ENCODE measurements at regions not wholly inside any gene's neighbourhood (a gene's known extent, or its start where the extent isn't known, plus 50 kb on each side); places are given as distances from the start of the nearest gene placed in this dataset.
"Not testable (repeated sequence)": the region's sequence is repeated elsewhere in the genome, so short reads cannot be mapped to it uniquely, and the experiment has no call there.

DNA sequence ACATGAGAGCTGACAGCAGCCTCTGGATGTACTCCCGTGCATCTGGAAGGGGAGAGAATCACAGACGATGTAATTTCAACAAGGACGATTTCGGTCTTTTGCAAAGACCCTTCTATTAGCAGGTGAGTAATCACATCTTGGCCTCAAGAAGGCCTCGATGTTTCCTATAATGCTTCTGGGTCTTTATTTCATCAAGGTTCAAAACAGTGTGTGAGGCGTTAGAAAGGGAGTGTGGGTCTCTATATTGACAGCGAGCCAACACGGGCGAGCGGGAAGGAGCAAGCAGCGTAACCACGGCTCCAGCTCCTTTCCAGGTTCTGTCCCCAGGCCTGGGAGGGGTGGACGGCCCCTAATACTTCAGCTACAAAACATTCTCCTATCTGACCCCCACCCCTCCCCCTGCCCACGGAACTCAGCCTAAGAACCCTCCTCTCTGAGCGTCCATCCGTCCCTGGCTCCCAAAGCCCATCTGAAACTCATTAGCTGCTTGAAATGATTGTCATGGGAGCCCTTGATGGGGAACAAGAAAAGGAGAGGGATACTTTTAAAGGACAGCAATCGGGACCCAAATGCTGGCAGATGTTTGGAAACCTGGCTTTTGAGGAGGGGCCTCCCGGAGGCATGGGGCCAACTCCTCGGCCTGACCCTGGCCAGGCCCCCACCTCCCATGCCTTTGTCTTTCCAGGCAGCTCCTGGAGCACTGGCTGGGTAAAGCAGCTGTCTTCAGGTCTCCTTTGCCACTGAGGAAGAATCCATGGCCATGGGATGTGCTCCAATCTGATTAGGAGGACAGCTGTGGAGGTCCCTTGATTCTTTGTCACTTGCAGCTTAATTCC is 250.8 kb downstream of the FOXD2 start:
- DNase-seq, result no peak

DNA sequence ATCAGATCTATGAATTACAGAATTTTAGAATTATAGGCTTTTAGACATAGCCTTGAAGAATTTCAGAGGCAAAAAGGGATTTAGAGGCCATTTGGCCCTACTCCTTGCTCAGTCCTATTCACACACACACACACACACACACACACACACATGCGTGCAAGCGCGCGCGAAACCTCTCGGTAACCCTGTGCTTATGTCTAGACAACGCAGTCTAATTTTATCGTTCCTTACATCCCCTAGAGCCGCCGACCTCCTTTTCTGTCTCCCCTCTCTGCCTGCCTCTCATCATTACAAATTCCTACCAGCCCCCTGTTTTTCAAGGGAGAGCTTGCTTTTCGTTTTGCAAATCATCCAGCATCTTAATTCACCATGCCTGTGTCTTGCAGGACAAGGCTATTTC is 252.1 kb downstream of the FOXD2 start:
- no peak for DNase-seq

DNA sequence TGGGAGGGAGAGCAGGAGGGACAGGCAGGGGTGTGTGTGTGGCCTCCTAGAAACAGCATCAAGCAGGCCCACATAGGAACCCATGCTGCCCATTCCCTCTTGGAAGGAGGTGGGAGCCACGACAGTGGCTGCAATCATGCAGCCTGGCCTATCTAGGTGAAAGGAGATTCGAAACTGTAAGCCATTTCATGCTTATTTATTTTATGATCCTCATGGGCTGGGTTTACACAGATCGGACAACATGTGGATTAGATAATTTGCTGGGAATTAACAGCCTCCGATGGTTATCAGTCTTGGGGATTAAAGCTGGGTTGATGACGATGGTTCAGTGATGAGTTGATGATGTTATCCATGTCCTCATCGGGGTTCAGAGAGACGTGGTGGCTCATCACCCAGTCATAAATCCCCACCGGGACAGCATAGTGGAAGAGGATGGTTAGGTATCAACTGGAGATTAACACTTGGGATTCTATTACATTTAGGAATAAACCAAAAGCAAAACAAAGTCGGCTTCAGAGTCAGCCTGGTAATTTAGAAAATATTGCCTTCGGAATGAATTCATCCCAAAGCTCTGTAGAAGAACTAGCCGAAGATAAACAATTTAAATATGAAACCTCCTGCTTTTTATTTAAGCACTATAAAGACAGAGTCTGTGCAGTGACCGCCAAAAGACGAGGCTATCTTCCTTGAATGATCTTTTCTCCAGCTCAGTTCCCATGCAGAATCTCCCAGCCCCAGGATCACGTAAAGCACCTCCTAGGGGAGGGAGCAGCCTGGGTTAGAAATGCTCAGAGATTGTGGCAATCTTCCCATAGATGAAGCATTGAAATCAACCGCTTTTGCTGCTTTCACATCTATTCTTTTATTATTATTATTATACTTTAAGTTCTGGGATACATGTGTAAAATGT is 252.8 kb downstream of the FOXD2 start:
- no peak for DNase-seq

DNA sequence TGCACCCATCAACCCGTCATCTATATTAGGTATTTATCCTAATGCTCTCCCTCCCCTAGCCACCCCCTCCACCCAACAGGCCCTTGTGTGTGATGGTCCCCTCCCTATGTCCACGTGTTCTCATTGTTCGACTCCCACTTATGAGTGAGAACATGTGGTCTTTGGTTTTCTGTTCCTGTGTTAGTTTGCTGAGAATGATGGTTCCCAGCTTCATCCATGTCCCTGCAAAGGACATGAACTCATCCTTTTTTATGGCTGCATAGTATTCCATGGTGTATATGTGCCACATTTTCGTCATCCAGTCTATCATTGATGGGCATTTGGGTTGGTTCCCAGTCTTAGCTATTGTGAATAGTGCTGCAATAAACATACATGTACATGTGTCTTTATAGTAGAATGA is 253.4 kb downstream of the FOXD2 start:
- not testable (repeated sequence) for DNase-seq

DNA sequence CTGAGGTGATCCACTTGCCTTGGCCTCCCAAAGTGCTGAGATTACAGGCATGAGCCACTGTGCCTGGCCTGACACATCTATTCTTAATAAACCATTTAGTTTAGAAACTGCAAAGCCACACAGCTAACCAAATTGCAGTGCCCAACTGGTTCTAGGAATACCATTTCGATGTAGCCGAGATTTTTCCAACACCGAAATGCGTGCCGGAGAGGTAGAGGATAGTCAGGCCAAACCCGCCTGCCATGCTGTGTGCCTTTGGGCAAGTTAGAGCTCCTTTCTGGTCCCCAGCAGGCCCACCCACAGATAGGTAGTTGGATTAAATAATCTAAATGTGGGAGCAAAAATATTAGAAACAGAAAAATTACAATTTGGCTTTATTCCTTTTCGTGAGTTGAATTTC is 254.4 kb downstream of the FOXD2 start:
- no peak for DNase-seq

GRCh38 chr1:47693115-47693514 is 255.3 kb downstream of the FOXD2 start:
- DNase-seq, result no peak

- DNase-seq, result no peak
These were observed 256.4 kb downstream of the FOXD2 start for GRCh38 chr1:47694011-47694890.

DNA sequence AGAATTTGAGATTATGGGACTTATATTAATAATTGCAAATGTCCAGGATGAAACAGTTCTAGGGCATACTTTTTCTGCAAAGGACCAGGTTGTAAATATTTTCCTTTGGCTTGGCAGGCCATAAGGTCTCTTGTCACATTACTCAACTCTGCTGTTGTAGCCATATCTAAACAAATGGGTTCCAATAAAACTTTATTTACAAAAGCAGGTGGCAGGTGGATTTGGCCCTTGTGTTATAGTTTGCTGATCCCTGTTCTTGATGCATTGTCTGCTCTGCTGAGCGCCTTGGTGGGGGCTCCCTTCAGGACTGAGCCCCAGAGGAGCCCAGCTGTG is 258.5 kb downstream of the FOXD2 start:
- DNase-seq, result no peak

- no peak for DNase-seq
These were observed 259.0 kb downstream of the FOXD2 start for GRCh38 chr1:47696737-47697441.

DNA sequence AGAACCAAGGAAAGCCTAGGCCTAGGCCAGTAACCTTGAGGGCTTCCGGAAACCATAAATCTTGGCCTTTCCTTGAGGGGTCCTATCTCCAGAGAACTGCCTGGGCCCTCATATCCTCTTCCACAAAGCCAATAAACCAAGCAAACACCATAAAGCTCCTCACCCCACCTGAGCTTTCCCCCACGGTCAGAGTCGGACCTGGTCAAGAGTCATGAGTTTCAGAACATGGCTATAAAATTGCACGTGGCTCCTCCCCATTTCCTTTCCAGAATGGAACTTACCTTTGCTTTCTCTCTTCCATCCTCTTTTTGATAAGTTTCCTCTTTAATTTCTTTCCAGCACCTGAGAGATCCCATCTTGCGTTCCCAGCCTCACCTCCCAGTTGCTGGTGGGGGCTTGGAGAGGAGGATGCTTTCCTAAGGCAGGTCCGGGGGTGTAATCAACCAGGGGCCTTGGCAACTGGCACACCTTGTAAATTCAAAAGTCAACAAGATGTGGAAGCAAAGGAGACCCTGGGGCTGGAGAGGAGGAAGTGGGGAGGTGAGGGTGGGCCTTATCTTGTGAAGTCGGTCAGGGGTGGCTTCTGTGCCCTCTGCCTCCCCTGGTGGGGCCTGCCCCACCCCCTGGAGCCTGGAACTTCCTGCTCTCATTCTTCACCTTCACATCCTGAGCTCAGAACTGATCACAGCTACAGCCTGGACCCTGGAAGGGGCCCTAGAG is 259.9 kb downstream of the FOXD2 start:
- no peak for DNase-seq

DNA sequence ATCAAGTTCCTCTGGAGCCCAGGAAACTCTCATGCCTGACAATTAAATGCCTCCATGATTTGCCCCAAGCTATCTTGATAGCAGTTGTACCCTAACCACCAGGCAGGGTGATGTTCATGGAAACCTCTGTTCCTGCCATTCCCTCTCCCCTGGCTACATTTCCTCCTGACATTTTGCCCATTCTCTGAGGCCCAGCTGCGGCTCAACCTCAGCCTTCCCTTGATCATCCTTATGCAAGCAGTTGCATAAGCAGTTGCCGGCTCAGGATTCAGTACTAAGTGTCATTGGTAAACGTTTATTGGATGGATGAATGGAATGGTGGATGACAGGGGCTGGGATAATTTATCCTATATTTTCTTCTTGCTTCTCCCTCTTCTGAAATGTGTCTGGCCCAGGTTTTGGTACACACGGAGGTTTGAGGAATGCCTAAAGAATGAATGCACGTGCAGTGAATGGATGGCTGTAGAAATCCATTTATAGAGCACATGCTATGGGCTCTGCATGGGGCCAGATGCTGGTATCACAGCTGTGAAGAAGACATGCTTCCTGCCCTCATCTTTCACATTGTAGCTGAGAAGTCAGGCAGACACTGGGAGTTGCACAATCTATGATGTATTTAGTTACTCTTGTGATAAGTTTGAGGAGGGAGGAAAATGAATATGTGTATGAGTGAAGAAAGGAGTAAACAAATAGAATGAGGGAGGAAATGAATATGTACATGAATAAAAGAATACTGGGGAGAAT is 261.8 kb downstream of the FOXD2 start:
- no peak for DNase-seq

- DNase-seq, result no peak
These were observed 263.4 kb downstream of the FOXD2 start for GRCh38 chr1:47701283-47701682.

DNA sequence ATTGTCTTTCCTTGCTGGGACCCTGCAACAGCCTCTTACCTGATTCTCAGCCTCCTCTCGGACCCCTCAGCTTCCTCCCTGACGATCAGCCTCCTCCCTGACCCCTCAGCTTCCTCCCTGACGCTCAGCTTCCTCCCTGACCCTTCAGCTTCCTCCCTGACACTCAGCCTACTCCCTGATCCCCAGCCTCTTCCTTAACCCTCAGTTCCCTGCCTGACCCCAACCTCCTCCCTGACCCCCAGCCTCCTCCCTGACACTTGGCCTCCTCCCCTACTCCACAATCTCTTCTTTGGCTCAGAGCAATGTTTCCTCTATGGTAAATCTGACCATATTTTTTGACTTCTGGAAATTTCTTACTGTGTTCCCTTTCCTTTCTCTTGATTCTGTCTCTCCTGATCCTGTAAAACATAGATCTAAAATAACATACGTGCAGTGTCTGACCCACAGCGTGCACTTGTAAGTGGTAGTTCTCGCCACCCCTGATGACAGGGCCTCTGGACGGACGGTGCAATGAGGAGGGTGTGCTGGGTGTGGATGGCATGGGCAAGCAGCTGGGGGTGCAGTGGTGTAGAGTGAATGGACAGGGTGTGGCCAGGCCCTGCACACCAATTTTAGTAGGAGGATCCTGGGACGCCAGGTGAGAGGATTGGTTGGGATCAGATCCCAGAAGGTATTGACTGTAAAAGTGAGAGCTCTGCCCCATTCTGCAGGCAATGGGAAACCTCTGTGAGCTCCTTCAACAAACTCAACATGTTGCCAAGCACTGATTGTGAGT is 264.1 kb downstream of the FOXD2 start:
- no peak for DNase-seq

DNA sequence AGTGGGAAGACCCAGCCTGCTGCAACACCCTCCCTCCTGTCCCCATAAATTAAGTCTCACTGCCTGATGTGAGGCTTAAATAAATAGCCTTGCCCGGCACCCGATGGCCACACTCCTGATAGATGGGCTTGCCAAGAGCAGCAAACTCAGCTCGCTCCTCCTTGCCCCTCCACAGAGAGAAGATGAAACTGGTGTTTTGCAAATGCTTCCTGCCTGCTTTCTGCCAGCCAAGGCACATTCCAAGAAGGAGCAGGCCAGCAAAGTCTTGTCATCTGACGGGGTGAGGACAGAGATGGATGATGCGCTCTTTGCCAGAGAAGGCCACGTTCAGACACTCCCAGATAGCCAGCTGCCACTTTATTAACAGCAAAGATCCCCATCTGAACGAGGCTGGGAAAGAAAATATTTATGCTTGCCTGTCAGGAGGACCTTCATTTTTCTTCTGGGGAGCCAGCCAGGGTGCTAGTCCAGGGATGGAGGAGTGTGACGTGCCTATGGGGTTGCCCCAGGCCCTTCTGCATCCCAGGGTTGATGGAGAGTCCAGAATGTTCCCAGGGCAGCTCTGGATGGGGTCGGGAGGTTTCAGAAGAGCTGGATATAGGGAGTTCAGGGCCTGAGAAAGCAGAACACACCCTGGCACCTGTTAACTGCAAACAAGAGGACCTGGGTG is 265.4 kb downstream of the FOXD2 start:
- no peak for DNase-seq

GRCh38 chr1:47703981-47704596 is 266.2 kb downstream of the FOXD2 start:
- peak; percentile 36 for DNase-seq

DNA sequence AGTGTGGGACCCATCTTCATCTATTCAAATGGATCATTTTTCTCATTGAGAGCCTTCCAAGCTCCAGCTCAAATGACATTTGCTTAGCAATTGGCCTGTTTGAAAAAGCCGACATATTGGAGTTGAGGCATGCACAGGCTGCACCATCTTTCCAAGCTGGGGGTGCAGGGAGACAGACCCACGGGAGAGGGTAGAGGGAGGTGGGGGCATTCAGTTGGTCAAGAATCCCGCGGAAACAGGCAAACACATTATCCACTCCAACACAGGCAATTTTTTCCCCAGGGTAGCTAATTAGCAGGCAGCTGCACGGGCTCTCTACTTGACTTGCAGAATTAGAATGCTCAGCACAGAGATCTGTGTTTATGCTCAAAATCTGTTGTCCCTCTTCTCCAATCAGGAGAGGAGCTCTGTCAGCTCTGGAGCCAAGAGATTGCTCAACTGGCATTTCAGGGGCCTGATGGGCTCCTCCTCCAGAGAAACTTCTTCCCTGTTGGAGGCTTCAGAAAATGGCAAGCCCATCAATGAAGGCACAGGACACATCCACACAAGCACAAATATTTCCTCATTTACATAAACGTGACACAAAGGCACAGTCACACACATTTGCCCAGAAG is 267.8 kb downstream of the FOXD2 start:
- no peak for DNase-seq

- DNase-seq, result no peak
These were observed 269.7 kb downstream of the FOXD2 start for GRCh38 chr1:47707503-47707902.

DNA sequence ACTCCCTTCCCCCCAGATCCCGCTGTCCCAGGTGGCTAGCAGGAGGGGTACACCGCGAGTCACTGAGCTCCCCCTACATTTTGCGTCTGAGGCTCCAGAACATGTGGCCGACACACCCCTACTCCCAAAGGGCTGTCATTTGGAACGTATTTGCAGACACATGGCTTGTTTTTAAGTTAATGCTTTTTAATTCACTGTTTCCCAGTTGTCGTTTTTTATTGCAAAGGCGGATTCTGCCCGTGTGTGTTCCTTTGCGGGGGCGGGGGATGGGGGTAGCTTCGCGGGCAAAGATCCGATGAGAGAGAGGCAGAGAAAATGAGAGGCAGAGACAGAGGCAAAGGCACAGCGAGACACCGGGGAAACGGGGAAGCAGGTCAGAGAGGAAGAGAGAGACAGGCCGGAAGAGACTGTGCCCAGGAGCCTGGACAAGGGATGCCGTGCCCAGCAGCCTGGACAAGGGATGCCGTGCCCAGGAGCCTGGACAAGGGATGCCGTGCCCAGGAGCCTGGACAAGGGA is 270.2 kb downstream of the FOXD2 start:
- DNase-seq, result no peak

- no peak for DNase-seq
These were observed 270.8 kb downstream of the FOXD2 start for GRCh38 chr1:47708658-47709018.

Measured in hematopoietic multipotent progenitor cell treated with erythropoietin and hydrocortisone succinate and interleukin-3 and kit ligand, for 6 days (in vitro differentiated cells).